ENCODE measurements at regions not wholly inside any gene's neighbourhood (a gene's known extent, or its start where the extent isn't known, plus 50 kb on each side); places are given as distances from the start of the nearest gene placed in this dataset.

DNA sequence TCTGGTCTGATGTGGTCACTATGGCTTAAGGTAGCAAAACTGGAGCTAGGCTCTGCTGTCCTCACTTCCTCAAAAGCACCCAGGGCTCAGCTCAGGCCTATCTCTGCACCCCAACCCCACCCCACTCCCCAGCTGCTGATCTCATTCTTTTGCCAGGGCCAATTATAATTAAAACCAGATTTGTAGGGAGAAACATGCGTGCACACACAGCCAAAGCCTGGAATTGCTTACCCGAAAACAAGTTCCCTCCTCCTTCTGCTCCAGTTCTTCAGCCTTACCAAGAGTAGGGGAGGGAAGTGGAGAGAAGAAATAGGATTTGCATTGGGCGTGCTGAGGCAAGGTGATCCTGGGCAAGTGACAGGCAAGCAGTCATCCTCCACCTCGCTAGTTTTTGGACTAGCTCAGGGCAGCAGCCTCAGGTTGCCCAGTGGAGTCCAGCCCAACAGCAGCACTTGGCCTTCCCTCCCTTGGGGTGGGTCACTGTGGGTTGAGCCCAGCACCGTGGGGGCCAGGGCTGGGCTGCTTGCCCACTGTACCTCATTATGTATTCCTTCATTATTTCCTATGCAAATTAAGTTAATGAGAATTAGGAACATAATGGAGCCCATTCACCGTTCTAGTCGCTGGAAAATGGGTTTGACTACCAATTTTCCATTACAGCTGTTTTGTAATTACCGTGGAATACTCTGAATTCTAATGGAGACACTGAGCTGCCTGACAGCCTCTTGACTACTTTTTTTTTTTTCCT, 199.1 kb upstream of the CELF4 start:
- Mint-ChIP-seq H3K36me3 (ENCODE audit: low read depth) (no peaks in the 10 kb centered on the region), H3K4me3 (no peak overlapping the region), H3K27me3 (peaks cover 2% of the 10 kb centered on the region), H3K4me1 (no peaks in the 10 kb centered on the region), H3K9me3 (ENCODE audit: low read depth) (peaks cover 3% of the 10 kb centered on the region), H3K27ac (no peak overlapping the region)
- no peak for ATAC-seq
- no peak for DNase-seq
- ChIA-PET POLR2A (no interaction called here), CTCF (interaction anchor here (0.9 kb wide), 1 partner anchor 11 kb away, joined by 6 read pairs; no protein-coding TSS in a partner anchor)
- intact Hi-C loops (cut with DNase I, micrococcal nuclease): loop anchor here in 1 of 2 experiments (10.0 kb wide), 1 partner anchor 60 kb away; no protein-coding TSS in a partner anchor

DNA sequence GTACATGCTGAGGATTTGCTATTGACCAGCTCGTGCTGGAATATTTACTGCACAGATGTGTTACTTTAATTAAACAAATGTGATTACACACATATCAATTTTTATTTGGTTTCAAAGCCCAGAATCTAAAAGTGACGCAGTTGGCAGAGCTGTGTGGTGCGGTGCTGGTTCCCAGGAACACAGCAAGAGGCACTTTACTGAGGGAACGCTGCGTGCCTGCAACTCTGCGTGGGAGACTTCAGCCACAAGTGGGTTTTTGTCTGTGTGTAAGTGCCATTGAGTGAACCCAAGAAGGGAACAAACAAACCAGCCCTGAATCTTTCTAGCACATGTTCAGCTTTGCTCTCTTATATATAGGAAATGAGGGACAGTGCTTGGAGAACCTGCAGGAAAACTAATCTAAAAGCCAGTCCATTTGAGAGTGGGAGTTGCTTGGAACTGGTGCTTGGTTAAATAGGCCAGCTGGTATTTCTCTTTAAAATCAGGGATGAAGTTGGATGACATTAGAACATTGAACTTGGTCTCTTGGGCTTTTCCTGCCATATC, 196.6 kb upstream of the CELF4 start:
- H3K4me1 Mint-ChIP-seq: no peaks in the 10 kb centered on the region
- no peaks in the 10 kb centered on the region for H3K9me3 Mint-ChIP-seq (ENCODE audit: low read depth)
- ChIA-PET POLR2A (no interaction called here), CTCF (no interaction called here)
- ATAC-seq (no peak), DNase-seq (no peak)
- no peak overlapping the region for H3K4me3 Mint-ChIP-seq
- H3K27ac Mint-ChIP-seq: no peak overlapping the region
- intact Hi-C loops (cut with DNase I, micrococcal nuclease): loop anchor here in 1 of 2 experiments (10.0 kb wide), 1 partner anchor 57 kb away; no protein-coding TSS in a partner anchor
- no peaks in the 10 kb centered on the region for H3K27me3 Mint-ChIP-seq
- H3K36me3 Mint-ChIP-seq (ENCODE audit: low read depth): no peaks in the 10 kb centered on the region

DNA sequence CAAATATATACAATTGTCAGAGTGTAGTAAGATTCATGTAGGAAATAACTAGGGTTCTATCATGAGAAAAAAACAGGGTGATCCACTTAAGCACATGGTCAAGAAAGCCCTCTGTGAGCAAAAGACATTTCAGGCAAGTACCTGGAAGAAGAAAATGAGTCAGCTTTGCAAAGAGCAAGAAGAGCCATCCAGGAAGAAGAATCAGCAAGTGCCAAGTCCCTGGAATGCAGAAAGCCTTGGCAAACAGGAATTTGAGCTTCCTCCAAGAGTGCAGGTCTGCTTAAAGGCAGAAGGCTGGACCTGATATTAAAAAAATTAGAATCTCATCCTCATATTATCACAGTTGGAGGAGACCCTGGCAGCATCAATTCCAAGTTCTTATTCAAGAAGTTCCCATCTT, 188.5 kb upstream of the CELF4 start:
- ChIA-PET CTCF (no interaction called here), POLR2A (no interaction called here)
- Mint-ChIP-seq H3K27me3 (no peaks in the 10 kb centered on the region), H3K4me1 (no peaks in the 10 kb centered on the region), H3K9me3 (ENCODE audit: low read depth) (peaks cover 1% of the 10 kb centered on the region), H3K27ac (no peak overlapping the region), H3K36me3 (ENCODE audit: low read depth) (no peaks in the 10 kb centered on the region), H3K4me3 (no peak overlapping the region)
- DNase-seq (no peak), ATAC-seq (no peak)
- intact Hi-C loops (cut with DNase I, micrococcal nuclease): no loop called here

DNA sequence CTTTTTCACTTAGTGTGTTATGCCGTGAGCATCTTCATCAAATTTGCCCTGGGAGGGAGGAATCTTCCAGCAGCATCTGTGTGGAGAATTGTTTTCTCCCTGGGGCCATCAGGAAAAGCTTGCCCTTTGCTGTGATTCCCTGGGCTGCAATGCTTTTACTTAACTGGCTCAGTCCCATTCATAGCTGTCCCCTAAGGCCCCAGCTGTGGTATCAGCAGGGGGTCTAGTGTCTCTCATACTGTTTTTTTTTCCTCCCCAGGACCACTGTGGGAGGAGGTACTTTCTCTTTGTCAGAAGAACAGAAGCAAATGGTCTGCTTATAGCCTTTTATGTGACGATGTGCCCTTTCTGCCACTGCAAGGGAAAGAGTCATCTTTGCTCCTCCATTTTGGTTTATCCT, 176.8 kb upstream of the CELF4 start:
- Mint-ChIP-seq H3K4me3 (no peak overlapping the region), H3K9me3 (ENCODE audit: low read depth) (no peaks in the 10 kb centered on the region), H3K36me3 (ENCODE audit: low read depth) (no peaks in the 10 kb centered on the region), H3K4me1 (no peaks in the 10 kb centered on the region), H3K27ac (no peak overlapping the region), H3K27me3 (peaks cover 4% of the 10 kb centered on the region)
- intact Hi-C loops (cut with DNase I, micrococcal nuclease): no loop called here
- DNase-seq (no peak), ATAC-seq (no peak)
- CTCF ChIA-PET: no interaction called here
- POLR2A ChIA-PET: no interaction called here

DNA sequence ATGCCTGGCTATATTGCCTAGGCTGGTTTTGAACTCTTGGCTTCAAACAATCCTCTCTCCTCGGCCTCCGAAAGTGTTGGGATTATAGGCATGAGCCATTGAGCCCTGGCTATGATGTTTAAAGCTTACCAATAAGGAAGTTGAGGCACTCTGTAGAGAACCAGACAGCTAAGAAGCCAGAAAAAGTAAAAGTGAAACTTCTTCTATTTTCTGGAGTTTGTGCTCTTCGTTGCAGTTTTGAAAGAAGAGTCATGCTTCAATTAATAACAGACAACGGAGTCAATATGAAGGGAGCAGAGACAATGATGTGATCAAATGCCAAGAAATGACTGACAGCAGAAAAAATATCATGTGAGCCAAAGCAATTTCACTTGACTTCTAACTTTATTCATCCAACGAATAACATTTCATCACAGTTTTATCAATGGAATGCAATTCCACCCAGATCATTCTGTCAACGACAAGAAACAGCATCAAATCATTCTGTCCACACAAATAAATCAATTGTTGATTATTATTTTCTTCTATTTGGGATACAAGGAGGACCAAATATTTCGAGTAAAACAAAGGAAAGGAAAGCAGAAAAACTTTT, 175.5 kb upstream of the CELF4 start:
- Mint-ChIP-seq H3K9me3 (ENCODE audit: low read depth) (no peaks in the 10 kb centered on the region), H3K27me3 (peaks cover 4% of the 10 kb centered on the region), H3K36me3 (ENCODE audit: low read depth) (no peaks in the 10 kb centered on the region), H3K4me1 (no peaks in the 10 kb centered on the region), H3K27ac (no peak overlapping the region), H3K4me3 (no peak overlapping the region)
- ATAC-seq: no peak
- intact Hi-C loops (cut with DNase I, micrococcal nuclease): no loop called here
- no peak for DNase-seq
- ChIA-PET CTCF (no interaction called here), POLR2A (no interaction called here)

DNA sequence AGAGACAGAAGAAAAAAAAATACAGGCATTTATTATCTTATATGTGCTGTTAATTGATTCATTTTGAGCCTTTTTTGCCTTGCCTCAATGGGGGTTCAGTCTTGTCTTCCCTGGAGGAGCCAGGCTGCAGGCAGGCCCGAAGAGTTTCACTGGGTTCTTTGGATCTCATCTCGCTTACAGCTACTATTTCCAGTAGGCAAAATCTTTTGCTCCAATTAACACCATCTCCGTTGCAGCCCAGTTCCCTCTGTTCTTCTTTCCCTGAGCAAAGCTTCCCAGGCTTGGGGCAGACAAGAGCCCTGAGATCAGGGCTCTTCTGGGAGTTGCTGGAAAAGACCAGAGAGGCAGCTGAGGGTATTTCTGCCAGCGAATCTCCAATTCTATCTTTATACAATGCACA, 168.8 kb upstream of the CELF4 start:
- ATAC-seq: no peak
- POLR2A ChIA-PET: no interaction called here
- no peaks in the 10 kb centered on the region for H3K4me1 Mint-ChIP-seq
- no peak overlapping the region for H3K4me3 Mint-ChIP-seq
- CTCF ChIA-PET: interaction anchor here (0.6 kb wide), 1 partner anchor 75 kb away, joined by 3 read pairs; no protein-coding TSS in a partner anchor
- DNase-seq: no peak
- H3K36me3 Mint-ChIP-seq (ENCODE audit: low read depth): no peaks in the 10 kb centered on the region
- H3K27me3 Mint-ChIP-seq: no peaks in the 10 kb centered on the region
- H3K9me3 Mint-ChIP-seq (ENCODE audit: low read depth): no peaks in the 10 kb centered on the region
- no peak overlapping the region for H3K27ac Mint-ChIP-seq
- intact Hi-C loops (cut with DNase I, micrococcal nuclease): no loop called here

DNA sequence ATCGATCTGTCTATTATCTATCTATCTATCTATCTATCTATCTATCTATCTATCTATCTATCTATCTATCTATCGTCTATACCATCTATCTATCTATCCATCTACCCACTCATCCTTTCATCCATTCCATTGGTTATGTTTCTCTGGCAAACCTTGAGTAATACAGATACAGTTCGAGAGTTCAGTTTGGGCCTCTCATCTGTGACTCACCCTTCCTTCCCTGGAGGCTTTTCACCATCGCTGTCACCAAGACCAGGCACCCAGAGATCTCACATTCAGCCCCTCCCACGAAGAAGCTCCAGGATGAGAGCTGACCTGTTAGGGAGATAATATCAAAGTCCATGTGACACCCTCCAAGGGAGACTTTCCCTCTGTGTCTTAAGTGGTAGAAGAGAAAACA, 164.1 kb upstream of the CELF4 start:
- no peak for ATAC-seq
- POLR2A ChIA-PET: no interaction called here
- no peaks in the 10 kb centered on the region for H3K36me3 Mint-ChIP-seq (ENCODE audit: low read depth)
- H3K27ac Mint-ChIP-seq: no peak overlapping the region
- no peak for DNase-seq
- no peaks in the 10 kb centered on the region for H3K4me1 Mint-ChIP-seq
- intact Hi-C loops (cut with DNase I, micrococcal nuclease): no loop called here
- H3K4me3 Mint-ChIP-seq: no peak overlapping the region
- CTCF ChIA-PET: no interaction called here
- no peaks in the 10 kb centered on the region for H3K27me3 Mint-ChIP-seq
- H3K9me3 Mint-ChIP-seq (ENCODE audit: low read depth): no peaks in the 10 kb centered on the region

DNA sequence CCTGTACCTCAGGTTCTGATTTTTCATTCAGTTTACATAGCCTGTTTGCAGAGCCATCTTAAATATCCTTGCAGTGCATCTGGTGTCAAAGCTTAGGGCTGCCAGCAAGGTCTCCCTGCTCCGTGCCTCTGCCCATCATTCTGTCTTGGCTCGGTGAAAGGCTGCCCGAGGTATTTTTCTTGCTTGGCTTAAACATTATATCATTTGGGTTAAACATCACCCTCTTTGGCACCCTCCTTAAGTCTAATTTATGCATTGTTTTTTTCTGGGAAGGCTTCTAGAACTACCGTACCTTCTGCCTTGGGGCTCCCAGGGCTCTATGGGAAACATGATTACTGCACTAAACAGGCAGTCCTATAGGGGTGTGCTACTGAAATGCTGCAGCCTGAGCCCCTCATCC, 158.6 kb upstream of the CELF4 start:
- DNase-seq: no peak
- ATAC-seq: no peak
- Mint-ChIP-seq H3K4me1 (no peaks in the 10 kb centered on the region), H3K27ac (no peak overlapping the region), H3K36me3 (ENCODE audit: low read depth) (no peaks in the 10 kb centered on the region), H3K9me3 (ENCODE audit: low read depth) (no peaks in the 10 kb centered on the region), H3K4me3 (no peak overlapping the region), H3K27me3 (no peaks in the 10 kb centered on the region)
- ChIA-PET CTCF (no interaction called here), POLR2A (no interaction called here)
- intact Hi-C loops (cut with DNase I, micrococcal nuclease): no loop called here

DNA sequence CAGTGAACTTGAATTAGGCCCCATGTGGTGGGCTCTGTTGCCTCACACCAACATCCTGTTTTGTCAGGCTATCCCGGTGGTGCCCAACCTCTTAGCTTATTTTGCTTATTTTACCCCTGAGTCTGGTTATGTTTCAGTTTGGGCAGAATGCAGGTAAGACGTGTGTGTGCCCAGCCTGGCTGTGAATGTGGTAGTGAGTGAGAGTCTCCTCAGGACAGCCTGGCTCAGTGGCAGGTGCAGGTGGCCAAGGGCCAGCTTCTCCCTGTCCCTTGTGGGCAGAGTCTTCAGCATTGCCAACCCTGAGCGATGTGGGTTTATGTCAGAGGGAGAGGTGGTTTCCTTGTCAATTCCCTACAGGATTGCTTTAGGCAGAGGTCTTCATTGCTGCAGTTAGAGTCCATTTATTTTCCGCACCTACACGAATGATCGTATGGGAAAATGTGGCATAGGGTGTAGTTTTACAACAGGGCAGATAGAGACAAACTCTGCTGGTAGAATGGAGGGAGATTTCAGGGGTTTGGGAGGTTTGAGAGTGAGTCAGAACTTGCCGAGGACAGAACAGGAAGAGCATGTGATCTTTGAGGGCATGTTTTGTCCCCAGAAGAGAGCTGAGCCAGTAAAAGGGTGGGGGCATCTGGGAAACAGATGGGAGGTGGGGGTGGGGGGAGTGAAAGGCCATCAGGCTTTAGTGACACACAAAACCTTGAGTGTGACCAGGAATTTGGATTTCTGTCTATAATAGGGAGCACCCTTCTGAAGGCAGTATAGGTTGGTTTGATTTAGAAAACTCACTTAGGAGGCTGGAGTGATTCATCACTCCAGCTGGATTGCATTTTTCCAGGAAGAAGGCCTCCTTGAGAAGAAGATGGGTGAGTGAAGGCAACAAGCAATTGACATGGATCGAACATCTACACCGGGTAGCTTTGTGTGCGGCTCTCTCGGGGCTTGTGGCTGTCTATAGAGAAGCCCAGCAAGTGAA, 156.2 kb upstream of the CELF4 start:
- ATAC-seq: no peak
- no peak overlapping the region for H3K4me3 Mint-ChIP-seq
- no peak for DNase-seq
- H3K4me1 Mint-ChIP-seq: no peaks in the 10 kb centered on the region
- H3K36me3 Mint-ChIP-seq (ENCODE audit: low read depth): no peaks in the 10 kb centered on the region
- H3K27ac Mint-ChIP-seq: no peak overlapping the region
- intact Hi-C loops (cut with DNase I, micrococcal nuclease): no loop called here
- H3K27me3 Mint-ChIP-seq: no peaks in the 10 kb centered on the region
- CTCF ChIA-PET: no interaction called here
- no peaks in the 10 kb centered on the region for H3K9me3 Mint-ChIP-seq (ENCODE audit: low read depth)
- POLR2A ChIA-PET: no interaction called here

DNA sequence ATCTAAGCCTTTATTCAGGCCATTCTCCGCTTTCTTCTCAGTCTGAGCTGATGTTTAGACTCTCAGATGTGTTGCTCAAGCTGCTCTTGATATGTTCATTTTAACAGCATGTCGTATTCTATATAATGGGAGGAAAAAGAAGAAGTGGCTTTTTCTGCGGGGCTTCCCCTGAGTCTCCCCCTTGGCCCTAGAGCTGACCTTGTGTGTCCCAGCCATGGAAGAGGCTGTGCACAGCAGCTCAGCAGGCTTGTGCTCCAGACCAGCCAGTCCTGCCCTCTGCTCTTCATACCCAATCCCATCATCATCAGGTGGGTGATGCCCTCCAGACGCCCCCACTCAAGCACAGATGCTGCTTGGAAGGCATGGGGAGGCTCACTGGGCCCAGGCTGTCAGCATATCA, 155.1 kb upstream of the CELF4 start:
- Mint-ChIP-seq H3K4me1 (no peaks in the 10 kb centered on the region), H3K9me3 (ENCODE audit: low read depth) (no peaks in the 10 kb centered on the region), H3K27ac (no peak overlapping the region), H3K36me3 (ENCODE audit: low read depth) (no peaks in the 10 kb centered on the region), H3K4me3 (no peak overlapping the region), H3K27me3 (no peaks in the 10 kb centered on the region)
- ChIA-PET CTCF (no interaction called here), POLR2A (no interaction called here)
- intact Hi-C loops (cut with DNase I, micrococcal nuclease): no loop called here
- ATAC-seq: no peak
- DNase-seq: no peak

DNA sequence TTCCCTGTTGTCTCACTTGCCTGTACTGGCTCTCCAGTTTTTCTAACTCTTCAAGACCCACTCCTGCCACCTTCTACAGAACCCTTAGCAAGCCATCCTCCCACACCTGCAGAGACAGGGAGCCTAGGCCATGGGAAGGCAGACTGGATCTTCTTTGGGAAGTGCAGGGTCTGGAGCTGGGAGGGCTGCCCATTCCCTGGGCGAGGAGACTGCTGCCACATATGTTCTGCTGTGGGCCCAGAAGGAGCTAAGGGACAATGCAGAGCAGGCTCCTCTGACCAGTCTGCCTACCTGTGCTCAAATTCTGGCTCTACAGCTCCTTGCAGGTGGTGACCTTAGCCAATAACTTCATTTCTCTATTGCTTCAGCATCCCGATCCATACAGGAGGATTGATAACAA, 152.1 kb upstream of the CELF4 start:
- Mint-ChIP-seq H3K36me3 (ENCODE audit: low read depth) (no peaks in the 10 kb centered on the region), H3K27me3 (no peaks in the 10 kb centered on the region), H3K4me3 (no peak overlapping the region), H3K27ac (no peak overlapping the region), H3K9me3 (ENCODE audit: low read depth) (no peaks in the 10 kb centered on the region), H3K4me1 (no peaks in the 10 kb centered on the region)
- ATAC-seq: no peak
- no peak for DNase-seq
- ChIA-PET CTCF (interaction anchor here (0.7 kb wide), 1 partner anchor 35 kb away, joined by 3 read pairs; no protein-coding TSS in a partner anchor), POLR2A (no interaction called here)
- intact Hi-C loops (cut with DNase I, micrococcal nuclease): no loop called here

Measured in activated CD4-positive, alpha-beta T cell treated with anti-CD3 and anti-CD28 coated beads for 36 hours (primary cell).